Body of pancreas (tissue), 4 donors: ENCODE measurements at regions not wholly inside any gene's neighbourhood (a gene's known extent, or its start where the extent isn't known, plus 50 kb on each side); places are given as distances from the start of the nearest gene placed in this dataset.
"Not testable (repeated sequence)": the region's sequence is repeated elsewhere in the genome, so short reads cannot be mapped to it uniquely, and the experiment has no call there.

Source experiments
- CTCF ChIP-seq, 7 experiments: fragments of 450-650 bp in 4 of 7; fragments of 200-600 bp in 3 of 7; sonication (generic) in 3 of 7; IDR thresholded peaks; one replicate each; pipeline ENCODE4 v1.5.1; 2016 to 2019; ENCODE audit warnings: antibody characterized with exemption in 7 of 7
- POLR2A ChIP-seq, 3 donors: fragments of 450-650 bp; IDR thresholded peaks; one replicate each; pipeline ENCODE4 v1.6.1; 2016; ENCODE audit warnings: antibody characterized with exemption in 3 of 3, mild to moderate bottlenecking in 2 of 3

DNA sequence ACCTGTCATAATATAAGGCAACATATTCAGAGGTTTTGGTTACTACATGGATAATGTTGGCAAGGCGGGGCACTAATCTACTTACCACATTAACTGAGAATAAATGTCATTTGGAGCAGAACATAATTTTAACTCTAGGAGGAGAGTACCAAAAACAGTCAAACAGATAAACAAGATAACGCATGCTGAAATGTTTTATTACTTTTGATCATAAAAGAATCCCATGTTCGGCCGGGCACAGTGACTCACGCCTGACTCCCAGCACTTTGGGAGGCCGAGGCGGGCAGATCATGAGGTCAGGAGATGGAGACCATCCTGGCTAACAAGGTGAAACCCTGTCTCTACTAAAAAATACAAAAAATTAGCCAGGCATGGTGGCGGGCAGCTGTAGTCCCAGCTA lies 173.8 kb upstream of the NUDT12 start:
- TF ChIP-seq CTCF, POLR2A (IDR thresholded peaks at IDR 0.05): not testable (repeated sequence)
